ENCODE measurements at regions not wholly inside any gene's neighbourhood (a gene's known extent, or its start where the extent isn't known, plus 50 kb on each side); places are given as distances from the start of the nearest gene placed in this dataset.

GRCh38 chr1:30280572-30280971 lies 442.8 kb downstream of the MATN1 start:
- DNase-seq, result no peak

- no peak for DNase-seq
These were observed 445.5 kb downstream of the MATN1 start for GRCh38 chr1:30277911-30278310.

- DNase-seq, result no peak
These were observed 446.0 kb downstream of the MATN1 start for GRCh38 chr1:30277415-30277814.

- DNase-seq, result no peak
These were observed 447.2 kb downstream of the MATN1 start for GRCh38 chr1:30275926-30276764.

- DNase-seq, result no peak
These were observed 448.3 kb downstream of the MATN1 start for GRCh38 chr1:30274976-30275621.

- no peak for DNase-seq
These were observed 449.0 kb downstream of the MATN1 start for GRCh38 chr1:30274173-30274970.

- no peak for DNase-seq
These were observed 449.9 kb downstream of the MATN1 start for GRCh38 chr1:30273456-30273855.

- no peak for DNase-seq
These were observed 450.4 kb downstream of the MATN1 start for GRCh38 chr1:30273021-30273325.

- DNase-seq, result no peak
These were observed 450.9 kb downstream of the MATN1 start for GRCh38 chr1:30272277-30273020.

- no peak for DNase-seq
These were observed 451.7 kb downstream of the MATN1 start for GRCh38 chr1:30271401-30272276.

GRCh38 chr1:30270461-30270860 lies 452.9 kb downstream of the MATN1 start:
- DNase-seq, result no peak

GRCh38 chr1:30268923-30269666 lies 454.3 kb downstream of the MATN1 start:
- DNase-seq, result no peak

- DNase-seq, result no peak
These were observed 455.5 kb downstream of the MATN1 start for GRCh38 chr1:30267856-30268255.

GRCh38 chr1:30267046-30267445 lies 456.3 kb downstream of the MATN1 start:
- no peak for DNase-seq

GRCh38 chr1:30265127-30266070 lies 458.0 kb downstream of the MATN1 start:
- no peak for DNase-seq

- no peak for DNase-seq
These were observed 458.7 kb downstream of the MATN1 start for GRCh38 chr1:30264672-30265025.

- DNase-seq, result no peak
These were observed 459.3 kb downstream of the MATN1 start for GRCh38 chr1:30263888-30264671.

GRCh38 chr1:30263405-30263804 lies 460.0 kb downstream of the MATN1 start:
- DNase-seq, result no peak

- DNase-seq, result no peak
These were observed 461.2 kb downstream of the MATN1 start for GRCh38 chr1:30262158-30262557.
